ENCODE measurements at regions not wholly inside any gene's neighbourhood (a gene's known extent, or its start where the extent isn't known, plus 50 kb on each side); places are given as distances from the start of the nearest gene placed in this dataset.
"Not testable (repeated sequence)": the region's sequence is repeated elsewhere in the genome, so short reads cannot be mapped to it uniquely, and the experiment has no call there.

GRCh38 chr3:95586754-95587153, 1227.6 kb upstream of the EPHA6 start:
- no peaks in the 10 kb centered on the region for H3K9me3 ChIP-seq
- ATAC-seq (ENCODE audit: insufficient number of reproducible peaks, low FRiP score, low read depth) (no peak), DNase-seq (ENCODE audit: low spot score) (no peak)
- no peak overlapping the region for H3K4me3 ChIP-seq
- no peak overlapping the region for H3K27ac ChIP-seq
- no peaks in the 10 kb centered on the region for H3K4me1 ChIP-seq (ENCODE audit: control insufficient read depth in 1 of 2, low read depth in 2 of 2)
- TF ChIP-seq CTCF (IDR thresholded peaks at IDR 0.05) = no peak
- no peaks in the 10 kb centered on the region for H3K36me3 ChIP-seq
- no peaks in the 10 kb centered on the region for H3K27me3 ChIP-seq (replicated peaks; ENCODE audit: insufficient read depth)

GRCh38 chr3:95587641-95588040, 1226.8 kb upstream of the EPHA6 start:
- H3K36me3 ChIP-seq; H3K27me3 ChIP-seq (replicated peaks; ENCODE audit: insufficient read depth); H3K9me3 ChIP-seq; H3K27ac ChIP-seq; ATAC-seq (ENCODE audit: insufficient number of reproducible peaks, low FRiP score, low read depth); H3K4me3 ChIP-seq; DNase-seq (ENCODE audit: low spot score); H3K4me1 ChIP-seq (ENCODE audit: control insufficient read depth in 1 of 2, low read depth in 2 of 2): not testable (repeated sequence)

- no peaks in the 10 kb centered on the region for H3K4me1 ChIP-seq (ENCODE audit: control insufficient read depth in 1 of 2, low read depth in 2 of 2)
- H3K4me3 ChIP-seq = no peak overlapping the region
- H3K9me3 ChIP-seq = no peaks in the 10 kb centered on the region
- H3K36me3 ChIP-seq = no peaks in the 10 kb centered on the region
- no peak for TF ChIP-seq CTCF (IDR thresholded peaks at IDR 0.05)
- H3K27me3 ChIP-seq (replicated peaks; ENCODE audit: insufficient read depth) = no peaks in the 10 kb centered on the region
- H3K27ac ChIP-seq = no peak overlapping the region
- no peak for DNase-seq (ENCODE audit: low spot score)
- no peak for ATAC-seq (ENCODE audit: insufficient number of reproducible peaks, low FRiP score, low read depth)
These were observed 1225.9 kb upstream of the EPHA6 start for GRCh38 chr3:95588473-95588872.

- H3K9me3 ChIP-seq = no peaks in the 10 kb centered on the region
- no peak for TF ChIP-seq CTCF (IDR thresholded peaks at IDR 0.05)
- H3K4me1 ChIP-seq (ENCODE audit: control insufficient read depth in 1 of 2, low read depth in 2 of 2) = no peaks in the 10 kb centered on the region
- H3K27ac ChIP-seq = no peak overlapping the region
- H3K36me3 ChIP-seq = no peaks in the 10 kb centered on the region
- no peak for DNase-seq (ENCODE audit: low spot score)
- ATAC-seq (ENCODE audit: insufficient number of reproducible peaks, low FRiP score, low read depth) = no peak
- no peaks in the 10 kb centered on the region for H3K27me3 ChIP-seq (replicated peaks; ENCODE audit: insufficient read depth)
- H3K4me3 ChIP-seq = no peak overlapping the region
These were observed 1218.8 kb upstream of the EPHA6 start for GRCh38 chr3:95595416-95596075.

- Histone ChIP-seq H3K27me3 (replicated peaks; ENCODE audit: insufficient read depth) (no peaks in the 10 kb centered on the region), H3K9me3 (peaks cover 9% of the 10 kb centered on the region), H3K27ac (no peak overlapping the region), H3K4me3 (no peak overlapping the region), H3K4me1 (ENCODE audit: control insufficient read depth in 1 of 2, low read depth in 2 of 2) (no peaks in the 10 kb centered on the region), H3K36me3 (no peaks in the 10 kb centered on the region)
- no peak for TF ChIP-seq CTCF (IDR thresholded peaks at IDR 0.05)
- no peak for DNase-seq (ENCODE audit: low spot score)
- no peak for ATAC-seq (ENCODE audit: insufficient number of reproducible peaks, low FRiP score, low read depth)
These were observed 1206.5 kb upstream of the EPHA6 start for GRCh38 chr3:95607926-95608325.

- DNase-seq (ENCODE audit: low spot score) = no peak
- no peak for TF ChIP-seq CTCF (IDR thresholded peaks at IDR 0.05)
- ATAC-seq (ENCODE audit: insufficient number of reproducible peaks, low FRiP score, low read depth) = no peak
- no peaks in the 10 kb centered on the region for H3K27me3 ChIP-seq (replicated peaks; ENCODE audit: insufficient read depth)
- no peaks in the 10 kb centered on the region for H3K4me1 ChIP-seq (ENCODE audit: control insufficient read depth in 1 of 2, low read depth in 2 of 2)
- no peak overlapping the region for H3K27ac ChIP-seq
- no peaks in the 10 kb centered on the region for H3K36me3 ChIP-seq
- H3K9me3 ChIP-seq = peaks cover 9% of the 10 kb centered on the region
- H3K4me3 ChIP-seq = no peak overlapping the region
These were observed 1205.0 kb upstream of the EPHA6 start for GRCh38 chr3:95609411-95609810.
